HepG2 (cell line): ENCODE measurements at regions not wholly inside any gene's neighbourhood (a gene's known extent, or its start where the extent isn't known, plus 50 kb on each side); places are given as distances from the start of the nearest gene placed in this dataset.

Experiments used
- ATAC-seq: fragments of 200-7000 bp; cut with Tn5 transposase; 3 replicates; pipeline ENCODE4 v1.9.1; 2020; ENCODE audit warnings: mild to moderate bottlenecking, moderate library complexity
- BruUV-seq: library from RNA; stranded (reverse); fragments of 400-500 nt; replicated peaks from 2 replicates; lab custom pipeline; 2021; lab: Mats Ljungman, UMichigan
- CTCF ChIA-PET: fragments of 300-600 bp; formaldehyde crosslinking; extraction: SDS; loops from one replicate; lab custom pipeline; 2021; ENCODE audit warnings: low total read pairs, inconsistent platforms, low intra/inter-chr PET ratio; lab: Yijun Ruan, JAX
- POLR2A ChIA-PET: fragments of 350-600 bp; sonication (Branson Sonifier 250); formaldehyde crosslinking; loops from one replicate; lab custom pipeline; 2020; ENCODE audit warnings: antibody characterized with exemption, inconsistent platforms; lab: Yijun Ruan, JAX
- DNase-seq: peaks from one replicate; pipeline ENCODE4 v3.0.0-alpha.2; 2015; ENCODE audit warnings: low spot score
- FAIRE-seq: peaks from 3 replicates; lab custom pipeline; 2011; peaks lifted over from hg19 to GRCh38; lab: Jason Lieb, UNC
- H2AFZ ChIP-seq: one replicate; pipeline ENCODE4 v1.6.1; 2011; ENCODE audit warnings: low read length, inconsistent platforms
- H3K27ac ChIP-seq: fragments of 300-600 bp; 3 replicates; pipeline ENCODE4 v1.8.0; 2011; ENCODE audit warnings: mixed run types, mild to moderate bottlenecking, mixed read lengths, low read length, inconsistent platforms; ENCODE audit not compliant: insufficient read depth; ENCODE audit errors: extremely low read length
- H3K27me3 ChIP-seq, 2 experiments: fragments of 200-600 bp in 1 of 2; 2 replicates in 1 of 2; 3 replicates in 1 of 2; pipeline versions ENCODE4 v1.6.0 to v1.8.0; 2011; ENCODE audit warnings: low read length in 2 of 2, mild to moderate bottlenecking in 2 of 2, moderate library complexity in 2 of 2, inconsistent platforms in 1 of 2; ENCODE audit not compliant: insufficient read depth in 2 of 2, control insufficient read depth in 1 of 2
- H3K36me3 ChIP-seq, 2 experiments: fragments of 200-600 bp in 1 of 2; replicated peaks in 1 of 2; 2 replicates in 1 of 2; 3 replicates in 1 of 2; pipeline versions ENCODE4 v1.5.1 to v1.8.0; 2011; ENCODE audit warnings: low read length in 2 of 2, inconsistent platforms in 1 of 2; ENCODE audit not compliant: insufficient read depth in 2 of 2, control insufficient read depth in 1 of 2
- H3K4me1 ChIP-seq: 2 replicates; pipeline ENCODE4 v1.5.1; 2012; ENCODE audit warnings: low read length, inconsistent platforms; ENCODE audit not compliant: insufficient read depth
- H3K4me2 ChIP-seq: 2 replicates; pipeline ENCODE4 v1.6.0; 2011; ENCODE audit warnings: low read depth, low read length, inconsistent platforms
- H3K4me3 ChIP-seq, 3 experiments: fragments of 200-600 bp in 1 of 3; sonication (generic), shearing (Covaris generic) in 1 of 3; replicated peaks in 1 of 3; 2 replicates each; pipeline ENCODE4 v1.5.1; 2011 to 2016; ENCODE audit warnings: low read length in 3 of 3, inconsistent platforms in 2 of 3, low read depth in 2 of 3, mild to moderate bottlenecking in 2 of 3, control low read depth in 1 of 3, mixed read lengths in 1 of 3; ENCODE audit not compliant: insufficient read depth in 1 of 3
- H3K79me2 ChIP-seq: one replicate; pipeline ENCODE4 v1.6.1; 2011; ENCODE audit warnings: low read length, inconsistent platforms; ENCODE audit not compliant: insufficient read depth
- H3K9ac ChIP-seq: 2 replicates; pipeline ENCODE4 v1.6.0; 2011; ENCODE audit warnings: mild to moderate bottlenecking, low read depth, low read length, inconsistent platforms; ENCODE audit not compliant: insufficient read depth
- H3K9me3 ChIP-seq: 2 replicates; pipeline ENCODE4 v1.5.1; 2012; ENCODE audit warnings: mild to moderate bottlenecking, low read length
- H4K20me1 ChIP-seq: 2 replicates; pipeline ENCODE4 v1.6.0; 2011; ENCODE audit warnings: inconsistent platforms, mild to moderate bottlenecking, low read length, moderate library complexity; ENCODE audit not compliant: insufficient read depth
- CBFB ChIP-seq: sonication (generic); formaldehyde crosslinking; IDR thresholded peaks from 2 replicates; pipeline ENCODE4 v1.4.0; 2020; ENCODE audit warnings: missing genetic modification reagents
- ELK4 ChIP-seq: sonication (generic); formaldehyde crosslinking; IDR thresholded peaks from 2 replicates; pipeline ENCODE4 v1.9.0; 2021; ENCODE audit warnings: missing genetic modification reagents, borderline replicate concordance
- KLF11 ChIP-seq: IDR thresholded peaks from 2 replicates; pipeline ENCODE4 v1.6.1; 2016; ENCODE audit warnings: missing compliant biosample characterization
- NCOA2 ChIP-seq: sonication (generic); formaldehyde crosslinking; IDR thresholded peaks from 2 replicates; pipeline ENCODE4 v1.8.0; 2022; ENCODE audit warnings: inconsistent platforms
- SMARCE1 ChIP-seq: fragments of 450-650 bp; IDR thresholded peaks from 2 replicates; pipeline ENCODE4 v1.6.1; 2017; ENCODE audit warnings: borderline replicate concordance
- SRSF1 ChIP-seq: fragments of 200-400 bp; formaldehyde crosslinking; optimal IDR thresholded peaks from 2 replicates; pipeline ENCODE3; 2017; ENCODE audit warnings: mild to moderate bottlenecking, low read depth, low read length, moderate library complexity
- TGIF2 ChIP-seq: IDR thresholded peaks from 2 replicates; pipeline ENCODE4 v1.6.1; 2016; ENCODE audit warnings: control low read depth, missing compliant biosample characterization
- ZBTB46 ChIP-seq: sonication (generic); formaldehyde crosslinking; IDR thresholded peaks from 2 replicates; pipeline ENCODE4 v1.4.0; 2020; ENCODE audit warnings: mild to moderate bottlenecking, missing genetic modification reagents, borderline replicate concordance
- ZNF383 ChIP-seq: sonication (generic); formaldehyde crosslinking; IDR thresholded peaks from 2 replicates; pipeline ENCODE4 v1.4.0; 2020; ENCODE audit warnings: missing genetic modification reagents, mild to moderate bottlenecking, borderline replicate concordance
- ZNF598 ChIP-seq: sonication (generic); formaldehyde crosslinking; IDR thresholded peaks from 2 replicates; pipeline ENCODE4 v1.5.1; 2020; ENCODE audit warnings: mild to moderate bottlenecking, missing genetic modification reagents, borderline replicate concordance
- WGBS: methylation state at CpG from one replicate; pipeline ENCODE4 v1.1.6; 2017; ENCODE audit warnings: low lambda C conversion rate; 5-methylcytosine and 5-hydroxymethylcytosine counted together
- in situ Hi-C: cut with HindIII; loops from 2 replicates; pipeline ENCODE4 v1.10.0; 2017; ENCODE audit warnings: low pct_unique_long_range_greater_than_20kb; ENCODE audit not compliant: extremely low pct_ligation_motif_present
- intact Hi-C: fragments of 100-400 bp; cut with micrococcal nuclease; formaldehyde crosslinking; loops from one replicate; pipeline ENCODE4 v1.10.0; 2022; ENCODE audit not compliant: unreplicated experiment

DNA sequence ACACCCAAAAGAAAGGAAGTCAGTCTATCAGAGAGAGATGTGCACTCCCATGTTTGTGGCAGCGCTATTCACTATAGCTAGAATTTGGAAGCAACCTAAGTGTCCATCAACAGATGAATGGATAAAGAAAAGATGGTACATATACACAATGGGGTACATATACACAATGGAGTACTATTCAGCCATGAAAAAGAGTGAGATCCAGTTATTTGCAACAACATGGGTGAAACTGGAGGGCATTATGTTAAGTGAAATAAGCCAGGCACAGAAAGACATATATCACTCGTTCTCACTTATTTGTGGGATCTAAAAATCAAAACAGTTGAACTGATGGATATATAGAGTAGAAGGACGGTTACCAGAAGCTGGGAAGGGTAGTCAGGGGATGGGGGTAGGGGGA is 99.9 kb upstream of the ZNF516 start:
- Histone ChIP-seq H3K36me3 (no peaks in the 10 kb centered on the region), H3K4me2 (no peak overlapping the region), H4K20me1 (no peaks in the 10 kb centered on the region), H3K4me1 (peaks cover 9% of the 10 kb centered on the region), H3K9ac (no peak overlapping the region), H3K79me2 (no peaks in the 10 kb centered on the region), H3K9me3 (no peaks in the 10 kb centered on the region), H3K27ac (no peak overlapping the region), H2AFZ (no peak overlapping the region), H3K27me3 (peaks cover 3 to 23% of the 10 kb centered on the region in 2 experiments; a peak in 3 of 5 replicates), H3K4me3 (no peak overlapping the region)
- no peak for ATAC-seq
- TF ChIP-seq ZBTB46 (CRISPR knock-in tag): no peak
- no peak for TF ChIP-seq SMARCE1
- no peak for TF ChIP-seq CBFB (CRISPR knock-in tag)
- TF ChIP-seq ZNF383: no peak
- TF ChIP-seq ZNF598 (CRISPR knock-in tag): no peak
- no peak for TF ChIP-seq KLF11
- no peak for TF ChIP-seq SRSF1
- no peak for TF ChIP-seq TGIF2 (CRISPR knock-in tag)
- TF ChIP-seq NCOA2 (CRISPR knock-in tag): no peak
- no peak for TF ChIP-seq ELK4 (CRISPR knock-in tag)
- ChIA-PET CTCF (no interaction called here), POLR2A (no interaction called here)
- intact Hi-C loops: no loop called here
- BruUV-seq: no TSS peak
- DNase-seq: no peak
- 51% methylated on average over 3 of the region's 3 CpGs for WGBS
- in situ Hi-C loops: no loop called here
- no peak for FAIRE-seq
